ENCODE measurements at regions not wholly inside any gene's neighbourhood (a gene's known extent, or its start where the extent isn't known, plus 50 kb on each side); places are given as distances from the start of the nearest gene placed in this dataset.

GRCh38 chr2:65846989-65847678 is 414.7 kb upstream of the SPRED2 start:
- TF ChIP-seq, protein P1, sequence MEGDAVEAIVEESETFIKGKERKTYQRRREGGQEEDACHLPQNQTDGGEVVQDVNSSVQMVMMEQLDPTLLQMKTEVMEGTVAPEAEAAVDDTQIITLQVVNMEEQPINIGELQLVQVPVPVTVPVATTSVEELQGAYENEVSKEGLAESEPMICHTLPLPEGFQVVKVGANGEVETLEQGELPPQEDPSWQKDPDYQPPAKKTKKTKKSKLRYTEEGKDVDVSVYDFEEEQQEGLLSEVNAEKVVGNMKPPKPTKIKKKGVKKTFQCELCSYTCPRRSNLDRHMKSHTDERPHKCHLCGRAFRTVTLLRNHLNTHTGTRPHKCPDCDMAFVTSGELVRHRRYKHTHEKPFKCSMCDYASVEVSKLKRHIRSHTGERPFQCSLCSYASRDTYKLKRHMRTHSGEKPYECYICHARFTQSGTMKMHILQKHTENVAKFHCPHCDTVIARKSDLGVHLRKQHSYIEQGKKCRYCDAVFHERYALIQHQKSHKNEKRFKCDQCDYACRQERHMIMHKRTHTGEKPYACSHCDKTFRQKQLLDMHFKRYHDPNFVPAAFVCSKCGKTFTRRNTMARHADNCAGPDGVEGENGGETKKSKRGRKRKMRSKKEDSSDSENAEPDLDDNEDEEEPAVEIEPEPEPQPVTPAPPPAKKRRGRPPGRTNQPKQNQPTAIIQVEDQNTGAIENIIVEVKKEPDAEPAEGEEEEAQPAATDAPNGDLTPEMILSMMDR (IDR thresholded peaks at IDR 0.05) = no peak
- no peak for TF ChIP-seq POLR2A (IDR thresholded peaks at IDR 0.05)
- no peak for TF ChIP-seq EP300 (IDR thresholded peaks at IDR 0.05; ENCODE audit: low read depth)
- TF ChIP-seq POLR2AphosphoS5 (IDR thresholded peaks at IDR 0.05) = no peak
